LNCaP clone FGC (cell line): ENCODE measurements at regions not wholly inside any gene's neighbourhood (a gene's known extent, or its start where the extent isn't known, plus 50 kb on each side); places are given as distances from the start of the nearest gene placed in this dataset.
"Not testable (repeated sequence)": the region's sequence is repeated elsewhere in the genome, so short reads cannot be mapped to it uniquely, and the experiment has no call there.

Experiments
- DNase-seq: peaks from one replicate; pipeline ENCODE4 v3.0.0-alpha.2; 2011; ENCODE audit warnings: low read depth
- H3K4me3 ChIP-seq: 2 replicates; pipeline ENCODE4 v1.5.1; 2011; ENCODE audit warnings: mild to moderate bottlenecking, low read depth, low read length, control low read depth
- TF ChIP-seq, protein P1 (sequence below): IDR thresholded peaks from 2 replicates; pipeline ENCODE4 v1.5.1; 2012; ENCODE audit warnings: mild to moderate bottlenecking; ENCODE audit not compliant: control insufficient read depth, insufficient read depth; ENCODE audit errors: extremely low read depth

- no peak overlapping the region for H3K4me3 ChIP-seq
- TF ChIP-seq, protein P1, sequence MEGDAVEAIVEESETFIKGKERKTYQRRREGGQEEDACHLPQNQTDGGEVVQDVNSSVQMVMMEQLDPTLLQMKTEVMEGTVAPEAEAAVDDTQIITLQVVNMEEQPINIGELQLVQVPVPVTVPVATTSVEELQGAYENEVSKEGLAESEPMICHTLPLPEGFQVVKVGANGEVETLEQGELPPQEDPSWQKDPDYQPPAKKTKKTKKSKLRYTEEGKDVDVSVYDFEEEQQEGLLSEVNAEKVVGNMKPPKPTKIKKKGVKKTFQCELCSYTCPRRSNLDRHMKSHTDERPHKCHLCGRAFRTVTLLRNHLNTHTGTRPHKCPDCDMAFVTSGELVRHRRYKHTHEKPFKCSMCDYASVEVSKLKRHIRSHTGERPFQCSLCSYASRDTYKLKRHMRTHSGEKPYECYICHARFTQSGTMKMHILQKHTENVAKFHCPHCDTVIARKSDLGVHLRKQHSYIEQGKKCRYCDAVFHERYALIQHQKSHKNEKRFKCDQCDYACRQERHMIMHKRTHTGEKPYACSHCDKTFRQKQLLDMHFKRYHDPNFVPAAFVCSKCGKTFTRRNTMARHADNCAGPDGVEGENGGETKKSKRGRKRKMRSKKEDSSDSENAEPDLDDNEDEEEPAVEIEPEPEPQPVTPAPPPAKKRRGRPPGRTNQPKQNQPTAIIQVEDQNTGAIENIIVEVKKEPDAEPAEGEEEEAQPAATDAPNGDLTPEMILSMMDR = no peak
- no peak for DNase-seq
Observed at GRCh38 chrX:10676235-10676957, 56.0 kb upstream of the MID1 start.

DNA sequence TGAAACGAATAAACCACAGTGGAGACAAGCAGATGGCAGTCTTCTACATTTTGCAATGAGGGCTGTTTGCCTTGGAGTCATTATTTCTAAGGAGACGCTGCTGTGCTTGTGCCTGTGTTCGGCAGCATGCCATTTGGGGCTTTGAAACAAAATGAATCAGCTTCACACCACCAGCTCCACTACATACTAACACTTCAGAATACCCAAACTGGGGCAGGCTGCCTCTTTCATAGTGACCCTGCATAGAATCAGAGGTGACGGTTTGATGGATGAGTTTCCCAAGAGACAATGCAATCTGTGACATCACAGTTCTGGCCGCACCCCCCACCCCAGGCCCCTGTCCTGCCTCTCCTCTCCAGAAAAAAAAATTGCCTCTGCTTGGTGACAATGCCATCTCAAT is 57.1 kb upstream of the MID1 start:
- no peak overlapping the region for H3K4me3 ChIP-seq
- no peak for DNase-seq
- TF ChIP-seq, protein P1 = no peak

DNA sequence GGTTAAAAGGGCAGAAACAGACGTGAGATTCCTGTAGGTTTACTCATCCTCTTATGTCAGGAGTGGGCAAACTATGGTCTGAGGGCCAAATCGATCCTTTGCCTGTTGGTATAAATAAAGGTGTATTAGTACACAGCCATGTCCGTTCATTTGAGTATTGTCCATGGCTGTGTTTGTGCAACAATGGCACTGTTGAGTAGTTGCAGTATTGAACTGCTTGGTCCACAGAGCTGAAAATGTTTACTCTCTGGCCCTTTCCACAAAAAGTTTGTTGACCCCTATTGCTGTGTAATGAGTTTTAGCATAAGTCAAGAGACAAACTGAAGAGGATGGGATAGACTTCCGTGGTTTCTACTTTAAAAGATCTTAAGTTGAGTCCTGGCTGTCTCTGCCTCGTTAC is 59.0 kb upstream of the MID1 start:
- DNase-seq = no peak
- no peak overlapping the region for H3K4me3 ChIP-seq
- TF ChIP-seq, protein P1 = no peak

GRCh38 chrX:10681167-10681566 is 60.8 kb upstream of the MID1 start:
- TF ChIP-seq, protein P1 = no peak
- H3K4me3 ChIP-seq = no peak overlapping the region
- no peak for DNase-seq

DNA sequence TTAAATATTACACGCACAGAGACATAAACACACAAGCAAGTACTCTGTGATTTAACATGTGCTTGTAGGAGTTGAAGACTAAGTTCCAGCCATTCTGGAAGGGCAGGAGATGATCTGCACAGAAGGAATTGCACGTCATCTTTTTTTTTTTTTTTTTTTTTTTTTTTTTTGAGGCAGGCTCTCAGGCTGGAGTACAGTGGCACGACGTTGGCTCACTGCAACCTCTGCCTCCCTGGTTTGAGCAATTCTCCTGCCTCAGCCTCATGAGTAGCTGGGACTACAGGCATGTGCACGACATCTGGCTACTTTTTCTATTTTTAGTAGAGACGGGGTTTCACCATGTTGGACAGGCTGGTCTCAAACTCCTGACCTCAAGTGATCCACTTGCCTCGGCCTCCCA is 63.2 kb upstream of the MID1 start:
- H3K4me3 ChIP-seq, DNase-seq: not testable (repeated sequence)

- DNase-seq = no peak
- no peak overlapping the region for H3K4me3 ChIP-seq
- TF ChIP-seq, protein P1 = no peak
Observed at GRCh38 chrX:10685923-10686595, 65.7 kb upstream of the MID1 start.

- H3K4me3 ChIP-seq, DNase-seq: not testable (repeated sequence)
Observed at GRCh38 chrX:10691751-10692150, 71.4 kb upstream of the MID1 start.
